ENCODE measurements at regions not wholly inside any gene's neighbourhood (a gene's known extent, or its start where the extent isn't known, plus 50 kb on each side); places are given as distances from the start of the nearest gene placed in this dataset.

DNA sequence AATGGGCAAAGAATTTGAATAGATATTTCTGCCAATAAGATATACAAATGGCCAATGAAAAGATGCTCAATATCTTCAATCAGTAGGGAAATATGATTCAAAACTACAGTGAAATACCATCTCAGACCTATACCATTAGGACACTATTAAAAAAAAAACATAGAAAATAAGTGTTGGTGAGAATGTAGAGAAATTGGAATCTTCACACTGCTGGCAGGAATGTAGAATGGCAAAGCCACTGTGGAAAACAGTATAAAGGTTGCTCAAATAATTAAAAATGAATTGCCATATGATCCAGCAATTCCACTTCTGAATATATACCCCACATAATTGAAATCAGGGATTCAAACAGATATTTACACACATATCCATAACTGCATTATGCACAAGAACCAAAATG lies 88.1 kb upstream of the STARD13 start:
- no peak for DNase-seq

DNA sequence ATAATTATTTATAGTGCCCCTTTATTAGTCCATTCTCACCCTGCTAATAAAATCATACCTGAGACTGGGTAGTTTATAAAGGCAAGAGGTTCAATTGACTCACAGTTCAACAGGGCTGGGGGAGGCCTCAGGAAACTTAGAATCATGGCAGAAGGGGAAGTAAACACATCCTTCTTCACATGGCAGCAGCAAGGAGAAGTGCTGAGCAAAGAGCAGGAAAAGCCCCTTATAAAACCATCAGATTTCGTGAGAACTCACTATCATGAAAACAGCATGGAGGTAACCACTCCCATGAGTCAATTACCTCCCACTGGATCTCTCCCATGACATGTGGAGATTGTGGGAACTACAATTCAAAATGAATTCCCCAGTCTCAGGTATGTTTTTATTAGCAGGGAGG lies 89.9 kb upstream of the STARD13 start:
- DNase-seq, result no peak

DNA sequence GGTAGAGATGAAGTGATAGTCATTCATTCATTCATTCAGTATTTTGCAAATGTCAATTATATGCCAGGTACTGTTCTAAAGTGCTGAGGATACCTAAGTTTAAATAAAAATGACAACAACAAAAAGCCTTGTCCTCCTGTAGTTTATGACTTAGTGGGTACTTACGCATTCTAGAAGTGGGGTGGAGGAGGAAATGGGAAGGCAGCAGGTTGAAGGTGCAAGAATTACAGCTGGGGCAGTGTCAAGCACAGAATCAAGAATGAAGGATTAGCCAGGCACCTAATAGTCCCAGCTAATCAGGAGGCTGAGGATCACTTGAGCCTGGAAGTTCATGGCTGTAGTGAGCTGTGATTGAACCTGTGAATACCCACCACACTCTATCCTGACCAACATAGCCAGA lies 90.7 kb upstream of the STARD13 start:
- no peak for DNase-seq

DNA sequence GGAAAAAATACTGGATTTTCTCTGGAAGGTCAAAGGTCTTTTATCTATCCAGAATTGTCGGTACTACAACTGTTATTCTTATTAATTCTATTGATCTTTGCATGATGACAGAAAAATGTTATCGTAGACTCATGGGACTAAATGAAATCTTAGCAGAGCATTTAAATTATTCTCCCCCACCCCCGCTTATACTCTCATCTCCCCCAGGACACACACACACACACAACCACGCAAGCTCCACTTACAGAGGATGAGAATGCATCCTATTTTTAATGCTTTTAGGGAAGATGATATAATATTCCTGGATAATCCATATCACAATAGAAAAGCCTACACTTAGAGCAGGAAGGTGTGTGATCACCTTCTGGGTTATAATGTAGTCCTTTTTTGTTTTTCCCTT lies 91.9 kb upstream of the STARD13 start:
- no peak for DNase-seq

DNA sequence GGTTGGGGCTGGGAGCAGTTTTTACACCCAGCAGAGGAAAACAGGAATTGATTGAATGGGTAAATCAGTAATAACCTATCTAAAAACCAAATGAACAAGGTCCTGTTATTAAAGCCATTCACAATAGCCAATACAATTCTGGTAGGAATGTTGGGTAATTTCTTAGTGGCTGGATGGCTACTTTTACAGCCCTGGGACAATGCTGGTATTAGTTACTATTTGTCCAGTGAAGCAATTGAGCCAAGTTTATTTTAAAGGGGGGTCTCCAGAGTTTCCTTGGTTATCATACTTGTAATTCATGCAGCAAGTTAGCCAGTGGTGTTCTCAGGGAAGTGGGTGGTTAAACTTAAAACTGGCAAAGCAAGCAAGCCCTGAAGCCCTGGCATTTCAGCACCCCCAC lies 92.3 kb upstream of the STARD13 start:
- no peak for DNase-seq

DNA sequence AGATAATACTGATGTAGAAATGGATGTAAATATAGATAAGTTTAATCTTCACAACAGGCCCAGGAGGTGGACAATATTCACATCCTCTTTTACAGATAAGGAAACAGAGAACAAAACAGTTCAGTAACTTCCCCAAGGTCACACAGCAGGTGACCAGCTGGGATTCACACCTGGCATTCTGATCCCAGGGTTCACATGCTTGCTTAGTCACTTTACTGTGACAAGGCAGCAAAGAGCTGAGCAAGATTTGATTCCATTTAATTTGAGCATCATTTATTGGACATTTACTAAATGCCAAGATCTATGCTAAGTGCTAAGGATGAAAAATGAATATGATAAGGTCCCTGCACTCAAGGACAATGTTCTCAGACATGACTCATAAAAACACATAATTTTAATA lies 94.1 kb upstream of the STARD13 start:
- DNase-seq, result no peak

DNA sequence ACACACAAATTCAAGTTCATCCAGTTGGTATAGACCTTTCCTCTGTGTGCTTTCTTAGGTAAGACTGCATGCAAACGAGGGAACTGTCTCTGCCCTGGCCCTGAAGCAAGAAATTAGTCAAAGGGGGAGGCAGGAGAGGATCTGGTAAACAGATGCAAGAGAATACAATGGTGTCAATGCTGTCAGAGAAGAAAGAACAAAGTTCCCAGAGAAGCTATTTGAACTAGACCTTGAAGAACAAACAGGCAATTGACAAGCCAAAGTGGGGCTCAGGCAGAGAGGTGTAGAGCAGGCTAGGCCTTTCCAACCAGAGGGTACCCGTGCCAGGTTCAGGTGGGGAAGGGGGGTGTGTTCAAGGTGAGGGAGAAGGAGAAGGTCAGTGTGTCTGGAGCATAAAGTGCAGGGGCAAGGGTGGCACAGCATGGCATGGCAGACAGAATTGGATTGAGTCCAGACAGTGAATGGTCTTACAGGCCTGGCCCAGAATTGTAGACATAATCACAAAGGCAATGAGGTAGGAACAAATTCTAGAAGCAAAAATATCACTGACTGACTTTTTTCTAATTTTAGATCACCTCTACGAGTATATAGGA lies 95.0 kb upstream of the STARD13 start:
- DNase-seq, result no peak

DNA sequence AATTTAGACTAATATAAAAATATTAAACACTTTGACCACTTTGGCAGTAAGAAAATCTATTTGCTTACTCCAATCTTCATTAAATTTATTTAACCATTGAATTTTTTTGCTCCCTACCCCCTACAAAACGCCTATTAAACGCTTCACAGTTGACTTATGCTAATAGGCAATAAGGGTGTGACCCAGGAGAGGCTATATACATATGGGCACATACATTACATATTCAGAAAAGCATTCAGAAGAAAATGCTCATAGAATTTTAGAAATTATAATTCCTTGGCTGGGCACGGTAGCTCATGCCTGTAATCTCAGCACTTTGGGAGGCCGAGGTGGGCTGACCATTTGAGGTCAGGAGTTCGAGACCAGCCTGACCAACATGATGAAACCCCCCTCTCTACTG lies 95.6 kb upstream of the STARD13 start:
- no peak for DNase-seq

DNA sequence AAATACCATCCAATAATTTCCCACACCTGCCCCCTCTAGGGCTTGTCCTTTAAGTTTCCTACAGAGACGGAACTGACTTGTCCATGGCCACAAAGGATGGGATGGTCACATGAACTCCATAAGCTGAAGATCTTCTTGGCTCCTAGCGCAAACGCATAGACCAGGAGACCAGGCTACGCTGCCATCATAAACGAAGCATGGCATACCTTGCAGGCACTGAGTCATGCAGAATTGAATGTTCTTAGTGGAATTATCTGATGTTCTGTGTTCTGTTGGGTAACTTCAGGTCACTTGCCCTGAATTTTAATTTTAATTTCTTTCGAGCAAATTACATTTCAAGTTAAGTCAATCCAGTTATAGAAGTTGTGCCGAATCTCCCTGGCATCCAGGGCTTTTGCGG lies 96.4 kb upstream of the STARD13 start:
- DNase-seq, result no peak

DNA sequence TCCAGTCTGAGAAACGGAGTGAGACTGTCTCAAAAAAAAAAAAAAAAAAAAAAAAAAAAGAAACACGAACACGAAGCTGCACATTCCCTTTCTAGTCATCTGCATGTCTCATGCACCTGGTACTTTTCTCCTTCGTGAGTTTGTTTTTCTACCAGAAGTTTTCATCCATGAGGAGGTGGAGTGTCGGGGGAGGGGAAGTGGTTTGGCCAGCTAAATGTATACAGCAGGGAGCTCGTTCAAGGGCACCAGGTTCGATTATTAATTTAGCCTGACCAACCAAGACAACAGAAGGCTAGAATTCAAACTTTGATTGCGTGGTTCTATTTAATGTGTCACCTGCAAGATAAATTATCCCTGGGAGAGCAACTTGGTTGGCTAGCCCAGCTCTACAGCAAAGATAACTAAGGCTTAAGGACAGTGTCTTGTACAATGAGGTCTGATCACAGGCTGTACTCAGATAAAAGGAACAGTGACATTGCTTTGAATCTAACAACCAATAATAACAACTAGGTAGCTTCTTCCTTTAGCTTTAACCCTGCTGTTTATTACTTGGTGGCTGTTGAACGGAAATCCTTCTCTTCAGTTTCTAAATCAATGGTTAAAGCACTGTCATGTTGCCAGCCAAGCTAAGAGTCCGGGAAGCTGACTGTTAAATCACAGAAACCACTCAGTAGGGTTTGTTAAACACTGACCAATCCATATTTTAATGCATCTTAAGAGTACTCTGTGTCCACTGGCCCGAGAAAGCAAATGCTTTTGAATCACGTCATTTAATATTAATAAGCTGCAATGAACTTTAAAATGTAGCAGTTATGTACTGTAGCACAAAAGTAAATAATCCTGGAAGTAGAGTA lies 98.4 kb upstream of the STARD13 start:
- peak; percentile 56 for DNase-seq

DNA sequence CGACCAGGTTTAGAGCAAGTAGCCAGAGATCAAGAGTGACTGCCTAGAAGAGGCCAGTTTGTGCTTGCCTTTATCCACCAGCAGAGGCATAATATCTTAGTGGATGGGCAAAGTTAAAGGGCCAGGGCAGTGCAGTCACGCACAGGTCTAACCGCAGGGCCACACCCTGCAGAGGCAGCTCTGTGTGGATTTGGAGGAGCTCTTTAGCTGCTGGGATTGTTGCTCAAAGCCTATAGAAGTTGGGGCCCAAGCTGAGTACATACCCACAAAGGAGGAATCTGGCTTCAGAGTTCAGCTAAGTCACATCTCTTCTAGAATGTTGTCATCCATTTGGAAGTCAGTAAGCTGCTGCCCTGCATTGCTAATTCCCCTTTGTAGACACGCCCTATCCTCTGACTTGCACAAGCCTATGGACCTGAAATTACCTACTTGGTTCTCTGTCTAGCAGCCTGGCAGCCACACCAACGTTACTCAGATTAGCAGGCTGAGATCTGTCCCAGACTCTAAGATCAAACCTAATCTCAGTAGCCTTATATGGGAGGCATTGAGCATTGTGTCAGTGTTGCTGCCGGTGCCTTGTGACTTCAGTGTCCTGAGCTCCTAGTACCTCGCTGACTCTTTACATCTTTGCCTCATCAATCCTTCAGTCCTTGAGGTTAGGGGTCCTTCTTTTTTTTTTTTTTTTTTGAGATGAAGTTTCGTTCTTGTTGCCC lies 102.9 kb upstream of the STARD13 start:
- no peak for DNase-seq

DNA sequence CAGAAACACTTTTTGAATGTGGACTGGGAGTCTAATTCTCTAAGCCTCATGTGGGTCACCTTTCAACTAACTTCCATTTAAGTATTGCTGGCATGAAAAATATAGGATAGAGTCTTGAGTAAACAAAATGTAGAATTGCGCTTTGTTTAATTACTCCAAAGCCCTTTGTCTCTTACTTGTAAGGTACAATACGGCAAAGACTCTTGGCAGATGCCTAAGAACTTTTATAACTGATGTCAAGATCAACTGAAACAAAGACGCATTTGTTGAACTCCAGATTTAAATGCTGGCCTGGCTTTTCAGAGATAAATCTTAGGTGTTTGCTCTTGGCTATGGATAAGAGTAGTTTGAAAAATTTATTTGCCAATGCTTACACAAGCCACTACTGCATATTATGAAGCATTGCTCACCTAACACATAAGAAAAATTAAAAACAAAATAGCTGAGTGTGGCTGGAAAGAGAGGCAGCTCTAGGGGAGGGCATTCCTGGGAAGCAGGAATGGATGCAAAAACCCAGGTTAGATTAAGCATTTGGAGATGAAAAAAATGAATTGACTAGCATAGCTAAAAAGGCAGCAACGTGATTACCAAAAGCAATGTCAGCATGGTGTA lies 107.3 kb upstream of the STARD13 start:
- no peak for DNase-seq

DNA sequence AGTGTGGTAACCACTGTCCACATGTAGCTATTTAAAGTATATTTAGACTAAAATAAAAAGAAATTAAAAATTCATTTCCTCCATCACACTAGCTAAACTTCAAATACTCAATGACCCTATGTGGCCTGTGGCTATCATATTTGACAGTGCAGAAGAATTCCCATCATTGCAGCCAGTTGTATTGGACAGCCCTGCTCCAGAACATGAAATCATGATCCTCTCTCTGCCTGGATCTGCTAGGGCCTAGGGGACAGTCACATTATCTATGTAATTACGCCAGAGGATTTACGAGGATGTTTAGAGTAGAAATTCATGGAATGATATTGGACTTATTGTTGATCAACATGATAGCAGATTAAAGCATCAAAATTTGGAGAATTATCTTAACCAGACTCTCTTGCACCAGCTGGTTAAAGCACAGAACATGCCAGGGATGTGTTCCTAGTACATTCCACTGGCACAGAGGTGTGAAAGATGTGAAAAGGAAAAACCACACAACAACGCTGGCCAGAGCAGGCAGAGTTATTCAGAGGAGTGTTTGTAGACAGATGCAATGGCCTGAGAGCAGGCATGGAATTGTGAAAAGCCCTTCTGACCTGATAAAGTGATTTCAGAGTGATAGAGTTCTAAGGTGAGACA lies 108.9 kb upstream of the STARD13 start:
- DNase-seq, result peak; percentile 30

DNA sequence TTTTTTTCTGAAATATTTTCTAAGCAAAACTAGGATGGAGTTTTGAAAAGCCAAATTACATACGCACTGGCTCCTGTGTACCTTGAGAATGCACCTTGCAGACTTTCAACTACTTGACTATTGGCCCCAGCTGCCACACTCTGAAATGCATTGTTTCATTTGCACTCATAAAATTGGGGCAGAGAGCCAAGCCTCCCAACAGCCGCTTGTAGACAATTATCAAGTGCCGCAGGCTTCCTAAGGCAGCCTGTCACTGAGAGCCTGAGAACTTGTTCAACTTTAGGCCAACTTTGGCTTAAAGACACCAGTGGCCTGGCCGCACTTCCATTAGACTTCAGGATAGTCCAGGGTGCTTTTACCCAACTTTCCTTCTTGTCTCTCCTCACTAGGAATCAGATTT lies 115.7 kb upstream of the STARD13 start:
- no peak for DNase-seq

DNA sequence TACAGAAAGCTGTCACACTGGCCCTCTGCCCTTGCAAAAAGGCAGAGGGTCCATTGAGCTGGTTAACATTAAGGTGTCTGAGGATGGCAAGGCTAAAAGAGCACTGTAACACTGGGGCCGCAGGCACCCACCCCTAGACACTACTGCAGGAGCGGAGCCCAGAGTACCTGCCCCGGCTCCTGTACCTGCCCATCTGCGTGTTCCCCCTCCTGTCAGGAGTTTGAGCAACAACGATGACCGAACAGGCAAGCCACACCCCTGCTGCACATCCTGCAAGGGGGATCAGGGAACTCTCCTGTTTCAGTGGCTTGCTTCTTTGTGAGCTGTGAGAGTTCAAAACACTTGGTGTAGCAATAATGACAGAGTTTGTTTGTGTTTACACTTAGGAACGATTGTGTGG lies 117.4 kb upstream of the STARD13 start:
- DNase-seq, result no peak

DNA sequence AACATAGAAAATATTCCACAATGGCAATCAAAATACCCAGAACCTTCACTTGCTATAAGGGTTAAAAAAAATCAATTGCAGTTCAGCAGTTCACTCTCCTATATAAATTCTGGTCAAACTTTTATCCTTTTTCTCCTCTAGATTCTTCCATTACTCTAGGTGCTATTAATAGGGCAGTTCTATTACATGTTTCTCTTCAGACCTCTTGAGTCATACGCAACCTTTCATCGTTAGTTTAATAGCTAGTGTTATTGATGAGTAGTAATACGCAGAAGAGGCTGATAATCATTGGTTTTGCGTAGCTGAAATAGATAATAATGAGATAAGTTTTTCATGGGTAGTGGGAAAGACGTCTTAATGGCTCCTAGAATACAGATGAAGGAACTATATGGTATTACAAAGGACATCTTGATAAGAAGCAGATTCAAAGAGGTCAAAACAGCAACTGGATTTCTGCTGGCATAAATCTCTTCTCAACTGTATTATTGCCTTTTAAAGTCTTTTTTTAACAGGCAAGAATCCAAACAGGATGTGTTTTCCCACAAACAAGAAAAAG lies 118.3 kb upstream of the STARD13 start:
- DNase-seq, result no peak

DNA sequence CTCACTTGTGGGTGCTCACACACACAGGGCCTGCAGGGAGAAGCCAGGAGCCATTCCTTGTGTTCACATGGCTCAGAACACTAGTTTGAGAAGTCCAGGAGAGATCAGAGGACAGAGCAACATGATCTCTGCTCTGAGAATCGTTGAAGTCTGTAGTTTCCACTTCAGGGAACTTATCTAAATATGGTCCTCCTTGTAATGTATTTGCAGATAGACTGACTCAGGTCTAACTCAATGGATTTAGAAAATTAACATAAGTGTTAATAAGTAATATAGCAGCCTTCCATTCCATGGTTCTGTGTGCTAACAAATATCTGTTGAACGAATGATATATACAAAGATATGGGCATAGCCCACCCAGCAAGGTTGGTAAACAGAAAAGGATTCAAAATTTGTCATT lies 119.8 kb upstream of the STARD13 start:
- no peak for DNase-seq

DNA sequence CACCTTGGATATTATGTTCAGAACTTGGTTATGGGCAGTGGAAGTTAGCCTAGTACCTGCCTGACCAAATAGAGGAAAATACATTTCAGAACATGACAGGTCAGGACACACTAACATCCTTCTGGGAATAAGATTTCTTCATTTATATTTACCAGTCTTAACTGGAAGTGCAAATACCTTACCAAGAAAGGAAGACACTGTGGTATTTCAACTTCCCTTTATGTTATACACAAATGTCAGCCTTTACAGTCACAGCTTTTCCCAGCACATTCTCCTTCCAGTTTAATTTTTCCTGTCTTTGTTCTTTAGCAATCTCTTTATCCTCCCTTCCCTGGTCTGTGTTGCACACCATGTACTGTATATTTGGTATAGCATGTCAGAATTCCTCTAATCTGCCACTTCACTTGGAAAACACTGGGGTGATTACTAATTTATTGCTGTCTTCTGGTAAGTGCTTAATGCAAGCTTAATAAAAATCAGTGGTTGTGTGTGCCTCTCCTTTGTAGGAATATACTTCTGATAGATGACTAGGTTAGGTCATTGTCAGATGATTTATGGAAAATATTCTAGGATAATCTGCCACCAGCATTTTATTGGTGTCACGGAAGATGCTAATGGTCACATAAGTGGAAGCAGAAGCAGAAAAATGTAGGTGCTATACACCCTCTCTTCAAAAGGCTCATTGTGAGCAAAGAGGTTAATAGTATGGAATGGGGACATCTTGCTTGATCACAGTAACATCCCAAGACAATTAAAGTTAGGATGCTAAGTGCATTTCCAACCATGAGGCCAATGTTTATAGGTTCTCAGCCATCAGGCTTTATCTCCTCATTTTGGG lies 124.3 kb upstream of the STARD13 start:
- peak; percentile 53 for DNase-seq

DNA sequence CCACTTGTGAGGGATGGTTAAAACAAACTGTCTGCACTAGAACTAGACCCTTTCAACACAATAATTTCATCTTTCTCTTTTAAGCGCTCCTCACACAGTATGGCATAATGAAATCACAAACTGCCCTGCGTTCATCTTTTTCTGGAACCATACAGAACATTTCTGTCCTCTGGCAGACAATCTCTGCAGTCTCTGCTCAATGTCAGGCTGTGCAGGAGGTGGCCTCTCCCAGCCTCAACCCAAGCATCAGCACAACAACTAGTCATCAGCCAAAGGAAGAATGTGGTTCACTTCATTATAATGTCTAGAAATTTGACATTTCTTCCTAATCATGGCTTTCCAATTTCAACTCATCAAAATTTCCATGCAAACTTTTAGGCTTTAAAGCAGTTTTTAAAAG lies 125.1 kb upstream of the STARD13 start:
- no peak for DNase-seq

DNA sequence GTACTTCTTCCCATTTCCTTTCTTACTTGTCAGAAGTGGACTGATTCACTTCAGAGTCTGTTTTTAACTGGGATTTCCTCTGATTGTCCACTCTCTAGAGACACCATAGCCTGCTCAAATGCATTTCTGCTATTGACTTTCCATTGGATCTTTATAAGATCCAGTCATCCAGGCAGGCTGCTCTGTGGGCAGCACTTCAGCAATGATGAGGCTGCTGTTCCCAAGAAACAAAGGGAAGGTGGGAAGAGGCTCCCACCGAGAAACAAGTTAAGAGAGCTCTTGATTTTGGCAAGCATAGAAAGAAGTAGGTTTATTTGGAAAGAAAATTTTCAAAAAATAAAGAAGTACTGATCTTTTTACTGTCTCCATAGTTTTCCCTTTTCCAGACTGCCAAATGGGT lies 125.8 kb upstream of the STARD13 start:
- DNase-seq, result peak; percentile 17

DNA sequence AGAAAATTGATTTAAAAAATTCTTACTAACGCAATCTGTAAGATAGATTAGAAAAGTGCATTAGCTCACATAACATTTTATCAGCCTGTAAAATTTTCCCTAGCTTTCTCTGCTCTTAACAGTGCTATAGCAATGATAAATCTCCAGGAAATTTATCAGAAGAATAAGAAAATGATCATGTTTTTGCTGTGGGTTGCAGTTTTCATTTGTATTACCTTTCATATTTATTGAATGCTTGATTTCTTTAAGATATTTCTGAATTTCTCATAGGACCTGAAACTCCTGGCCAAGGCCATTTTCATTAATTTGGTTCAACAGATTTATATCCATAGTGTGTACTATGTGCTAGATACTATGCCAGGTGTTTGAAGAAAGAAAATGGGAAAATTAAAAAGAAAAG lies 130.3 kb upstream of the STARD13 start:
- no peak for DNase-seq
